ENCODE measurements at regions not wholly inside any gene's neighbourhood (a gene's known extent, or its start where the extent isn't known, plus 50 kb on each side); places are given as distances from the start of the nearest gene placed in this dataset.

DNA sequence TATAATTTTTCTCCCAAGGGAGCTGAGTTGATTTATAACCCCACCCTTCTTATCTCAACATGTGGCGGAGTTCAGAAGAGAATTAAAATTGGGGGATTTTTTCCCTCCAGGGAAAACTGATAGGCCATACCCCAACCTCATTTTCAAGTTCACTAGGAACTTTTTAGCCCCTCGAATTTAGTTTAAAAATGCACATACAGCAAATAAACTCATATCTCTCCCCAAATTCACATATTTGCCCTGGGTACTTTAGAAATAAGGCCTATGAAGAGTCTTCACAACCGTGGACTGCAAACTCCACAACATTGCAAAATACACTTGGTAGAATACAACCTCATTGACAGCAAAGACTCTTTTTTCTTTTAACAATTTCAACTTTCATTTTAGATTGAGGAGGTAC, 206.7 kb upstream of the LEF1 start:
- DNase-seq: no peak
- H3K4me2 ChIP-seq (replicated peaks; ENCODE audit: low read depth, low read length, poor library complexity, severe bottlenecking): no peak overlapping the region
- no peak overlapping the region for H3K27ac ChIP-seq (ENCODE audit: low read length in 2 of 2)
- no peak for TF ChIP-seq EZH2 (IDR thresholded peaks at IDR 0.05; ENCODE audit: borderline replicate concordance, insufficient read depth, low read depth, low read length, poor library complexity, severe bottlenecking)
- TF ChIP-seq, protein P1, sequence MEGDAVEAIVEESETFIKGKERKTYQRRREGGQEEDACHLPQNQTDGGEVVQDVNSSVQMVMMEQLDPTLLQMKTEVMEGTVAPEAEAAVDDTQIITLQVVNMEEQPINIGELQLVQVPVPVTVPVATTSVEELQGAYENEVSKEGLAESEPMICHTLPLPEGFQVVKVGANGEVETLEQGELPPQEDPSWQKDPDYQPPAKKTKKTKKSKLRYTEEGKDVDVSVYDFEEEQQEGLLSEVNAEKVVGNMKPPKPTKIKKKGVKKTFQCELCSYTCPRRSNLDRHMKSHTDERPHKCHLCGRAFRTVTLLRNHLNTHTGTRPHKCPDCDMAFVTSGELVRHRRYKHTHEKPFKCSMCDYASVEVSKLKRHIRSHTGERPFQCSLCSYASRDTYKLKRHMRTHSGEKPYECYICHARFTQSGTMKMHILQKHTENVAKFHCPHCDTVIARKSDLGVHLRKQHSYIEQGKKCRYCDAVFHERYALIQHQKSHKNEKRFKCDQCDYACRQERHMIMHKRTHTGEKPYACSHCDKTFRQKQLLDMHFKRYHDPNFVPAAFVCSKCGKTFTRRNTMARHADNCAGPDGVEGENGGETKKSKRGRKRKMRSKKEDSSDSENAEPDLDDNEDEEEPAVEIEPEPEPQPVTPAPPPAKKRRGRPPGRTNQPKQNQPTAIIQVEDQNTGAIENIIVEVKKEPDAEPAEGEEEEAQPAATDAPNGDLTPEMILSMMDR (IDR thresholded peaks at IDR 0.05): no peak
- H3K4me1 Mint-ChIP-seq: peaks cover 5% of the 10 kb centered on the region
- no peak overlapping the region for H3K4me3 Mint-ChIP-seq
- intact Hi-C loops (cut with micrococcal nuclease): no loop called here
- H3K79me2 ChIP-seq (ENCODE audit: control insufficient read depth, insufficient read depth, low read length): no peaks in the 10 kb centered on the region
- H3K27ac Mint-ChIP-seq: no peak overlapping the region
- no peak overlapping the region for H3K4me3 ChIP-seq (ENCODE audit: control extremely low read depth in 1 of 5, extremely low read depth in 1 of 5, insufficient read depth in 1 of 5, low read depth in 2 of 5, low read length in 4 of 5)
- no peak overlapping the region for H3K9ac ChIP-seq (ENCODE audit: low read length)
- H3K4me1 ChIP-seq (ENCODE audit: control insufficient read depth in 2 of 2, insufficient read depth in 2 of 2, low read length in 2 of 2): peaks cover 0 to 3% of the 10 kb centered on the region in 2 donors
- H3K9me3 ChIP-seq (ENCODE audit: control extremely low read depth in 1 of 3, control insufficient read depth in 2 of 3, insufficient read depth in 1 of 3, low read length in 2 of 3): no peaks in the 10 kb centered on the region
- H3K36me3 ChIP-seq (replicated peaks in 1 of 2; ENCODE audit: control extremely low read depth in 1 of 2, control insufficient read depth in 1 of 2, extremely low read depth in 1 of 2, insufficient read depth in 2 of 2, low read length in 1 of 2): no peaks in the 10 kb centered on the region
- 60% methylated on average over 1 of the region's 3 CpGs for WGBS (ENCODE audit: insufficient coverage)
- POLR2A ChIA-PET: no interaction called here
- peaks cover 43% of the 10 kb centered on the region for H3K27me3 Mint-ChIP-seq
- no peaks in the 10 kb centered on the region for H3K9me3 Mint-ChIP-seq (ENCODE audit: insufficient read depth)
- ATAC-seq (ENCODE audit: low read depth): no peak
- H4K20me1 ChIP-seq (ENCODE audit: control insufficient read depth, insufficient read depth, low read length, poor library complexity, severe bottlenecking): no peaks in the 10 kb centered on the region
- CTCF ChIA-PET: no interaction called here
- H3K27me3 ChIP-seq (replicated peaks in 1 of 4; ENCODE audit: control extremely low read depth in 1 of 4, control insufficient read depth in 3 of 4, insufficient read depth in 4 of 4, low read length in 3 of 4): no peaks in the 10 kb centered on the region
- no peak overlapping the region for H2AFZ ChIP-seq (ENCODE audit: insufficient read depth, low read depth, low read length, poor library complexity, severe bottlenecking)

DNA sequence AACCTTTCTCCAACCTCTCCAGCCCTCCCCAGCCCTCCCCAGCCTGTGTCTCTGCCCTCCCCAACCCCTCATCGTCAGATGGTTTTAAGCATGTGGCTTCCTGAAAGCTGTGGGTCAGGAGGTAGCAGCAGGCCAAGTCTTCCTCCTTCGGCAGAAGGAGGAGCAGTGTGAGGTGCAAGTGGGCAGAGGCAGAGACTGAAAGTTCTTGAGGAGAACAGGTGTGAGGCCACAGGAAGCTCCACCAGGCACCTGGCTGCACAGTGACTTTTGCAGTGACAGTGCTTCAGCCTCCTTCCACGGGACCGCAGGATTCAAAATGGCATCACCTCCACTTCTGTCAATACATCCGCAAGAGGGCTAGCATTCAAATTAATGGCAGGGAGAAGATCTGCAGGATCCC, 203.9 kb upstream of the LEF1 start:
- Mint-ChIP-seq H3K27ac (no peak overlapping the region), H3K27me3 (peaks cover 39% of the 10 kb centered on the region), H3K4me1 (peaks cover 5% of the 10 kb centered on the region), H3K4me3 (no peak overlapping the region), H3K9me3 (ENCODE audit: insufficient read depth) (no peaks in the 10 kb centered on the region)
- ChIA-PET CTCF (no interaction called here), POLR2A (no interaction called here)
- TF ChIP-seq, protein P1 (IDR thresholded peaks at IDR 0.05): no peak
- TF ChIP-seq EZH2 (IDR thresholded peaks at IDR 0.05; ENCODE audit: borderline replicate concordance, insufficient read depth, low read depth, low read length, poor library complexity, severe bottlenecking): no peak
- no peak overlapping the region for H3K4me2 ChIP-seq (replicated peaks; ENCODE audit: low read depth, low read length, poor library complexity, severe bottlenecking)
- no peaks in the 10 kb centered on the region for H3K79me2 ChIP-seq (ENCODE audit: control insufficient read depth, insufficient read depth, low read length)
- no peaks in the 10 kb centered on the region for H4K20me1 ChIP-seq (ENCODE audit: control insufficient read depth, insufficient read depth, low read length, poor library complexity, severe bottlenecking)
- H3K27ac ChIP-seq (ENCODE audit: low read length in 2 of 2): no peak overlapping the region
- no peak overlapping the region for H3K4me3 ChIP-seq (ENCODE audit: control extremely low read depth in 1 of 5, extremely low read depth in 1 of 5, insufficient read depth in 1 of 5, low read depth in 2 of 5, low read length in 4 of 5)
- H3K36me3 ChIP-seq (replicated peaks in 1 of 2; ENCODE audit: control extremely low read depth in 1 of 2, control insufficient read depth in 1 of 2, extremely low read depth in 1 of 2, insufficient read depth in 2 of 2, low read length in 1 of 2): no peaks in the 10 kb centered on the region
- H3K4me1 ChIP-seq (ENCODE audit: control insufficient read depth in 2 of 2, insufficient read depth in 2 of 2, low read length in 2 of 2): peaks cover 0 to 3% of the 10 kb centered on the region in 2 donors
- ATAC-seq (ENCODE audit: low read depth) (no peak), DNase-seq (no peak)
- H3K9me3 ChIP-seq (ENCODE audit: control extremely low read depth in 1 of 3, control insufficient read depth in 2 of 3, insufficient read depth in 1 of 3, low read length in 2 of 3): no peaks in the 10 kb centered on the region
- no peak overlapping the region for H2AFZ ChIP-seq (ENCODE audit: insufficient read depth, low read depth, low read length, poor library complexity, severe bottlenecking)
- intact Hi-C loops (cut with micrococcal nuclease): no loop called here
- WGBS (ENCODE audit: insufficient coverage): 40% methylated on average over 3 of the region's 5 CpGs
- no peaks in the 10 kb centered on the region for H3K27me3 ChIP-seq (replicated peaks in 1 of 4; ENCODE audit: control extremely low read depth in 1 of 4, control insufficient read depth in 3 of 4, insufficient read depth in 4 of 4, low read length in 3 of 4)
- H3K9ac ChIP-seq (ENCODE audit: low read length): no peak overlapping the region

All from B cell (primary cell).